ENCODE measurements at regions not wholly inside any gene's neighbourhood (a gene's known extent, or its start where the extent isn't known, plus 50 kb on each side); places are given as distances from the start of the nearest gene placed in this dataset.

DNA sequence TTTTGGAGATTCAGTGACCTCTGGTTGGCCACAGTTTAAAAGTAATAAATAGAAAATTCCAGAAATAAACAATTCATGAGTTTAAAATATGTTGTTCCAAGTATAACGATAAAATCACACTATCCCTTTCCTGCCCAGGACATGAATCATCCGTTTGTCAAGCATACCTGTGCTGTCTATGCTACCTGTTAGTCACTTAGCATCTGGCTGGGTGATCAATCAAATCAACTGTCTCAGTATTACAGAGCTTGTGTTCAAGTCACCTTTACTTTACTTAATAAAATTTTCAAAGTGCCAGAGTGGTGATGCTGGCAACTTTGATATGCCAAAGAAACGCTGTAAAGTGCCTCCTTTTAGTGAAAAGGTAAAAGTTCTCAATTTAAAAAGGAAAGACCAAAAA is 979.5 kb upstream of the NDST4 start:
- TF ChIP-seq, protein P1, sequence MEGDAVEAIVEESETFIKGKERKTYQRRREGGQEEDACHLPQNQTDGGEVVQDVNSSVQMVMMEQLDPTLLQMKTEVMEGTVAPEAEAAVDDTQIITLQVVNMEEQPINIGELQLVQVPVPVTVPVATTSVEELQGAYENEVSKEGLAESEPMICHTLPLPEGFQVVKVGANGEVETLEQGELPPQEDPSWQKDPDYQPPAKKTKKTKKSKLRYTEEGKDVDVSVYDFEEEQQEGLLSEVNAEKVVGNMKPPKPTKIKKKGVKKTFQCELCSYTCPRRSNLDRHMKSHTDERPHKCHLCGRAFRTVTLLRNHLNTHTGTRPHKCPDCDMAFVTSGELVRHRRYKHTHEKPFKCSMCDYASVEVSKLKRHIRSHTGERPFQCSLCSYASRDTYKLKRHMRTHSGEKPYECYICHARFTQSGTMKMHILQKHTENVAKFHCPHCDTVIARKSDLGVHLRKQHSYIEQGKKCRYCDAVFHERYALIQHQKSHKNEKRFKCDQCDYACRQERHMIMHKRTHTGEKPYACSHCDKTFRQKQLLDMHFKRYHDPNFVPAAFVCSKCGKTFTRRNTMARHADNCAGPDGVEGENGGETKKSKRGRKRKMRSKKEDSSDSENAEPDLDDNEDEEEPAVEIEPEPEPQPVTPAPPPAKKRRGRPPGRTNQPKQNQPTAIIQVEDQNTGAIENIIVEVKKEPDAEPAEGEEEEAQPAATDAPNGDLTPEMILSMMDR (IDR thresholded peaks at IDR 0.05; ENCODE audit: control extremely low read depth, extremely low read depth, low read depth, missing control alignments), result no peak
- CTCF ChIA-PET, result interaction anchor here (1.0 kb wide), 1 partner anchor 8 kb away, joined by 3 read pairs; no protein-coding TSS in a partner anchor
- POLR2A ChIA-PET, result no interaction called here
- no peak for DNase-seq (ENCODE audit: extremely low spot score)

DNA sequence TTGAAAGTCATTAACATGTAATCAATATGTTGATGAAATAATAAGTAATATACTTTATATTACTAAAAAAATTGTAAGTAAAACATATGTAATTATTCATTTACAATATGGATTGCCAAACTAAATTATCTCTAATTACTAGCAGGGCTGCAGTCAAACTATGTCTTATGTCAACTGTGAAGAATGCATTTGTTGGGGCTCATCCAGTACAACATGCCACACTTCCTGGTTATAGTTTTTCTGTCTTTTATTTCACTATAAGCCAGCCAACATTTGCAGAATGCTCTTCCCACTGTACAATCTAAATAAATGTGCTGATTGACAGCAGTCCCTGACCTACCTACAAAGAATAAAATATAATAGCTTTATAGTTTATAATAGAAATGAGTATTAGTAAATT is 975.4 kb upstream of the NDST4 start:
- TF ChIP-seq, protein P1 (IDR thresholded peaks at IDR 0.05; ENCODE audit: control extremely low read depth, extremely low read depth, low read depth, missing control alignments), result no peak
- no peak for DNase-seq (ENCODE audit: extremely low spot score)
- CTCF ChIA-PET, result no interaction called here
- POLR2A ChIA-PET, result no interaction called here

DNA sequence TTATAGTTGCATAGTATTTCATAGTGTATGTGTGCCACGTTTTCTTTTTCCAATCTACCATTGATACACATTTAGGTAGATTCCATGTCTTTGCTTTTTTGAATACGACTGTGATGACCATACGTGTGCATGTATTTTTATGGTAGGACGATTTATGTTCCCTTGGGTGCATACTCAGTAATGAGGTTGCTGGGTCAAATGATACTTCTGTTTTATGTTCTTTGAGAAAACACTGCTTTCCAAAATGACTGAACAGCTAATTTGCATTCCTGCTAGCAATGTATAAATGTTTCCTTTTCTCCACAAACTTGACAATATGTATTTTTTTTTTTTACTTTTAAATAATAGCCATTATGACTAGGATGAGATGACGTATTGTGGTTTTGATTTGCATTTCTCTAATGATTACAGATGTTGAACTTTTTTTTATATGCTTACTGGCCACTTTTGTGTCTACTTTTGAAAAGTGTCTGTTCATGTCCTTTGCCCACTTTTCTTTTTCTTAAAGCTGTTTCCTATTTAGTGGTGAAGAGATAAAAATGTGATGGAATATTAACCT is 969.5 kb upstream of the NDST4 start:
- ChIA-PET CTCF (no interaction called here), POLR2A (no interaction called here)
- no peak for DNase-seq (ENCODE audit: extremely low spot score)
- TF ChIP-seq, protein P1 (IDR thresholded peaks at IDR 0.05; ENCODE audit: control extremely low read depth, extremely low read depth, low read depth, missing control alignments), result no peak

DNA sequence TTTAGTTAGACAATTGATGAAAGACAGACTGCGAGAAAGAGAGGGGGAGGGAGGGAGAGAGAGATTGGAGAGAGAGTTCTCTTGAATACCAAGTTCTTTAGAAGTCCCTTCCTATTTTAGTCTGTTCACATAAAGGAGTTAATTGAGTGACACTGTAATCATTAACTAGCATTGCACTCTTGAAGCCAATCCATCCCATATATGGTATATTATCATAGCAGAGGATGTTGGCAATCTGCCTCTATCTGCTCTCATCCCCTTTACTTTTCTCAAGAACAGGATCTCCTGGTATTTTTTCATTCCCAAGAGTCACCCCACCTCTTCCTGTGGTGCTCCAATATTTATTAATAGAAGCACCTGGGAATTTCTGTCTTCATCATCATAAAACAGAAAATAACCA is 959.6 kb upstream of the NDST4 start:
- ChIA-PET CTCF (no interaction called here), POLR2A (no interaction called here)
- DNase-seq (ENCODE audit: extremely low spot score), result no peak
- TF ChIP-seq, protein P1 (IDR thresholded peaks at IDR 0.05; ENCODE audit: control extremely low read depth, extremely low read depth, low read depth, missing control alignments), result no peak

- TF ChIP-seq, protein P1 (IDR thresholded peaks at IDR 0.05; ENCODE audit: control extremely low read depth, extremely low read depth, low read depth, missing control alignments), result no peak
- no peak for DNase-seq (ENCODE audit: extremely low spot score)
- ChIA-PET POLR2A (no interaction called here), CTCF (interaction anchor here (1.6 to 2.0 kb wide), 2 partner anchors 8 to 10 kb away, joined by 3 to 4 read pairs; no protein-coding TSS in a partner anchor)
These were observed 956.9 kb upstream of the NDST4 start for GRCh38 chr4:116070283-116070682.

GRCh38 chr4:116066711-116067245 is 953.4 kb upstream of the NDST4 start:
- DNase-seq (ENCODE audit: extremely low spot score), result no peak
- POLR2A ChIA-PET, result no interaction called here
- TF ChIP-seq, protein P1 (IDR thresholded peaks at IDR 0.05; ENCODE audit: control extremely low read depth, extremely low read depth, low read depth, missing control alignments), result no peak
- CTCF ChIA-PET, result interaction anchor here (0.9 to 1.6 kb wide), 3 partner anchors 8 to 214 kb away, joined by 3 to 5 read pairs (median 3); no protein-coding TSS in a partner anchor

Data from GM10248 (cell line).